CD4-positive, alpha-beta T cell treated with Interleukin-1 beta for 1 hour (primary cell): ENCODE measurements at regions not wholly inside any gene's neighbourhood (a gene's known extent, or its start where the extent isn't known, plus 50 kb on each side); places are given as distances from the start of the nearest gene placed in this dataset.

ENCODE experiments used
- DNase-seq, 2 donors: peaks; one replicate each; pipeline ENCODE4 v3.0.0-alpha.2; 2020 to 2022

- no peak for DNase-seq
These were observed 178.6 kb downstream of the NRP2 start for GRCh38 chr2:205860885-205861284.

- no peak for DNase-seq
These were observed 177.9 kb downstream of the NRP2 start for GRCh38 chr2:205860181-205860580.

- no peak for DNase-seq
These were observed 176.7 kb downstream of the NRP2 start for GRCh38 chr2:205858881-205859441.

- DNase-seq, result no peak
These were observed 176.0 kb downstream of the NRP2 start for GRCh38 chr2:205858275-205858674.

- no peak for DNase-seq
These were observed 175.4 kb downstream of the NRP2 start for GRCh38 chr2:205857520-205858237.

- DNase-seq, result no peak
These were observed 170.2 kb downstream of the NRP2 start for GRCh38 chr2:205852457-205852856.

- DNase-seq, result no peak
These were observed 168.3 kb downstream of the NRP2 start for GRCh38 chr2:205850611-205851010.

GRCh38 chr2:205850132-205850531 is 167.8 kb downstream of the NRP2 start:
- no peak for DNase-seq

GRCh38 chr2:205849136-205849535 is 166.8 kb downstream of the NRP2 start:
- no peak for DNase-seq

- DNase-seq, result no peak
These were observed 166.3 kb downstream of the NRP2 start for GRCh38 chr2:205848601-205849000.
